Activated CD4-positive, alpha-beta T cell treated with anti-CD3 and anti-CD28 coated beads for 36 hours (primary cell): ENCODE measurements at regions not wholly inside any gene's neighbourhood (a gene's known extent, or its start where the extent isn't known, plus 50 kb on each side); places are given as distances from the start of the nearest gene placed in this dataset.

Experiments
- ATAC-seq: fragments of 200-7000 bp; cut with Tn5 transposase; one replicate; pipeline ENCODE4 v1.10.0; 2021; ENCODE audit warnings: mild to moderate bottlenecking, moderate library complexity
- CTCF ChIA-PET: fragments of 350-600 bp; sonication (Branson Sonifier 250); formaldehyde crosslinking; loops from one replicate; lab custom pipeline; 2021; ENCODE audit warnings: antibody characterized with exemption; lab: Charles Lee
- POLR2A ChIA-PET: fragments of 350-600 bp; sonication (Branson Sonifier 250); formaldehyde crosslinking; loops from one replicate; lab custom pipeline; 2021; ENCODE audit warnings: antibody characterized with exemption, inconsistent platforms; lab: Charles Lee
- DNase-seq: peaks from one replicate; pipeline ENCODE4 v3.0.0-alpha.2; 2020
- H3K27ac Mint-ChIP-seq: one replicate; pipeline ENCODE4 v1.8.0; 2021; ENCODE audit warnings: mixed read lengths
- H3K27me3 Mint-ChIP-seq: one replicate; pipeline ENCODE4 v1.8.0; 2021; ENCODE audit warnings: mixed read lengths
- H3K36me3 Mint-ChIP-seq: one replicate; pipeline ENCODE4 v1.8.0; 2021; ENCODE audit warnings: low read depth, mixed read lengths
- H3K4me1 Mint-ChIP-seq: one replicate; pipeline ENCODE4 v1.8.0; 2021; ENCODE audit warnings: mixed read lengths
- H3K4me3 Mint-ChIP-seq: one replicate; pipeline ENCODE4 v1.8.0; 2021; ENCODE audit warnings: mild to moderate bottlenecking, moderate library complexity, mixed read lengths
- H3K9me3 Mint-ChIP-seq: one replicate; pipeline ENCODE4 v1.8.0; 2021; ENCODE audit warnings: low read depth, mixed read lengths
- intact Hi-C, 2 experiments: fragments of 100-400 bp; cut with DNase I in 1 of 2; cut with micrococcal nuclease in 1 of 2; formaldehyde crosslinking; loops; one replicate each; pipeline versions ENCODE4 v1.14.2 to v1.15.1; 2022 to 2024; cut with DNase I, micrococcal nuclease

GRCh38 chr7:15972862-15973275, 286.4 kb upstream of the MEOX2 start:
- H3K27ac Mint-ChIP-seq, result no peak overlapping the region
- intact Hi-C loops, result no loop called here
- peaks cover 2% of the 10 kb centered on the region for H3K27me3 Mint-ChIP-seq
- ATAC-seq (no peak), DNase-seq (no peak)
- H3K4me1 Mint-ChIP-seq, result no peaks in the 10 kb centered on the region
- ChIA-PET CTCF (no interaction called here), POLR2A (no interaction called here)
- peaks cover 2% of the 10 kb centered on the region for H3K9me3 Mint-ChIP-seq
- no peak overlapping the region for H3K4me3 Mint-ChIP-seq
- H3K36me3 Mint-ChIP-seq, result no peaks in the 10 kb centered on the region

- no peak overlapping the region for H3K27ac Mint-ChIP-seq
- no peaks in the 10 kb centered on the region for H3K36me3 Mint-ChIP-seq
- ATAC-seq, result no peak
- CTCF ChIA-PET, result no interaction called here
- H3K27me3 Mint-ChIP-seq, result no peaks in the 10 kb centered on the region
- H3K9me3 Mint-ChIP-seq, result peaks cover 4% of the 10 kb centered on the region
- DNase-seq, result no peak
- intact Hi-C loops, result no loop called here
- H3K4me1 Mint-ChIP-seq, result no peaks in the 10 kb centered on the region
- no peak overlapping the region for H3K4me3 Mint-ChIP-seq
- POLR2A ChIA-PET, result no interaction called here
Observed at GRCh38 chr7:15967551-15967950, 281.1 kb upstream of the MEOX2 start.

- no peak overlapping the region for H3K27ac Mint-ChIP-seq
- no peaks in the 10 kb centered on the region for H3K27me3 Mint-ChIP-seq
- CTCF ChIA-PET, result no interaction called here
- H3K4me1 Mint-ChIP-seq, result no peaks in the 10 kb centered on the region
- POLR2A ChIA-PET, result no interaction called here
- no peak overlapping the region for H3K4me3 Mint-ChIP-seq
- peaks cover 4% of the 10 kb centered on the region for H3K9me3 Mint-ChIP-seq
- no peak for DNase-seq
- no peaks in the 10 kb centered on the region for H3K36me3 Mint-ChIP-seq
- no peak for ATAC-seq
- intact Hi-C loops, result no loop called here
Observed at GRCh38 chr7:15967121-15967520, 280.6 kb upstream of the MEOX2 start.

GRCh38 chr7:15963206-15963605, 276.7 kb upstream of the MEOX2 start:
- Mint-ChIP-seq H3K4me1 (no peaks in the 10 kb centered on the region), H3K27me3 (no peaks in the 10 kb centered on the region), H3K4me3 (no peak overlapping the region), H3K9me3 (peaks cover 4% of the 10 kb centered on the region), H3K36me3 (no peaks in the 10 kb centered on the region), H3K27ac (no peak overlapping the region)
- DNase-seq, result no peak
- ChIA-PET CTCF (no interaction called here), POLR2A (no interaction called here)
- intact Hi-C loops, result no loop called here
- ATAC-seq, result no peak

- ChIA-PET POLR2A (no interaction called here), CTCF (no interaction called here)
- intact Hi-C loops, result no loop called here
- Mint-ChIP-seq H3K27ac (no peak overlapping the region), H3K9me3 (no peaks in the 10 kb centered on the region), H3K4me3 (no peak overlapping the region), H3K4me1 (no peaks in the 10 kb centered on the region), H3K36me3 (no peaks in the 10 kb centered on the region), H3K27me3 (no peaks in the 10 kb centered on the region)
- no peak for ATAC-seq
- no peak for DNase-seq
Observed at GRCh38 chr7:15954671-15955354, 268.3 kb upstream of the MEOX2 start.

GRCh38 chr7:15950299-15950698, 263.8 kb upstream of the MEOX2 start:
- Mint-ChIP-seq H3K36me3 (no peaks in the 10 kb centered on the region), H3K4me3 (no peak overlapping the region), H3K27ac (no peak overlapping the region), H3K4me1 (no peaks in the 10 kb centered on the region), H3K27me3 (no peaks in the 10 kb centered on the region), H3K9me3 (no peaks in the 10 kb centered on the region)
- ChIA-PET POLR2A (no interaction called here), CTCF (interaction anchor here (0.7 kb wide), 1 partner anchor 138 kb away, joined by 3 read pairs; no protein-coding TSS in a partner anchor)
- ATAC-seq, result no peak
- no peak for DNase-seq
- intact Hi-C loops, result no loop called here

- no peak overlapping the region for H3K27ac Mint-ChIP-seq
- H3K4me3 Mint-ChIP-seq, result no peak overlapping the region
- CTCF ChIA-PET, result no interaction called here
- POLR2A ChIA-PET, result no interaction called here
- intact Hi-C loops, result no loop called here
- H3K27me3 Mint-ChIP-seq, result no peaks in the 10 kb centered on the region
- no peaks in the 10 kb centered on the region for H3K4me1 Mint-ChIP-seq
- DNase-seq (no peak), ATAC-seq (no peak)
- no peaks in the 10 kb centered on the region for H3K36me3 Mint-ChIP-seq
- no peaks in the 10 kb centered on the region for H3K9me3 Mint-ChIP-seq
Observed at GRCh38 chr7:15947754-15948153, 261.3 kb upstream of the MEOX2 start.

- CTCF ChIA-PET, result interaction anchor here (1.1 kb wide), 1 partner anchor 217 kb away, joined by 3 read pairs; no protein-coding TSS in a partner anchor
- DNase-seq (no peak), ATAC-seq (no peak)
- intact Hi-C loops, result no loop called here
- Mint-ChIP-seq H3K9me3 (peaks cover 3% of the 10 kb centered on the region), H3K27me3 (no peaks in the 10 kb centered on the region), H3K36me3 (no peaks in the 10 kb centered on the region), H3K27ac (no peak overlapping the region), H3K4me1 (no peaks in the 10 kb centered on the region), H3K4me3 (no peak overlapping the region)
- POLR2A ChIA-PET, result no interaction called here
Observed at GRCh38 chr7:15938115-15938514, 251.6 kb upstream of the MEOX2 start.

GRCh38 chr7:15937571-15937970, 251.1 kb upstream of the MEOX2 start:
- Mint-ChIP-seq H3K4me3 (no peak overlapping the region), H3K27me3 (no peaks in the 10 kb centered on the region), H3K36me3 (no peaks in the 10 kb centered on the region), H3K9me3 (peaks cover 3% of the 10 kb centered on the region), H3K27ac (no peak overlapping the region), H3K4me1 (no peaks in the 10 kb centered on the region)
- ChIA-PET POLR2A (no interaction called here), CTCF (interaction anchor here (1.1 kb wide), 1 partner anchor 216 kb away, joined by 3 read pairs; no protein-coding TSS in a partner anchor)
- intact Hi-C loops, result no loop called here
- DNase-seq (no peak), ATAC-seq (no peak)

GRCh38 chr7:15936991-15937390, 250.5 kb upstream of the MEOX2 start:
- intact Hi-C loops, result no loop called here
- H3K36me3 Mint-ChIP-seq, result no peaks in the 10 kb centered on the region
- H3K4me1 Mint-ChIP-seq, result no peaks in the 10 kb centered on the region
- ATAC-seq, result no peak
- H3K4me3 Mint-ChIP-seq, result no peak overlapping the region
- CTCF ChIA-PET, result no interaction called here
- POLR2A ChIA-PET, result no interaction called here
- no peak for DNase-seq
- H3K27me3 Mint-ChIP-seq, result no peaks in the 10 kb centered on the region
- peaks cover 3% of the 10 kb centered on the region for H3K9me3 Mint-ChIP-seq
- H3K27ac Mint-ChIP-seq, result no peak overlapping the region

GRCh38 chr7:15932318-15932717, 245.8 kb upstream of the MEOX2 start:
- Mint-ChIP-seq H3K4me1 (no peaks in the 10 kb centered on the region), H3K4me3 (no peak overlapping the region), H3K27ac (no peak overlapping the region), H3K9me3 (peaks cover 6% of the 10 kb centered on the region), H3K36me3 (no peaks in the 10 kb centered on the region), H3K27me3 (no peaks in the 10 kb centered on the region)
- ChIA-PET CTCF (no interaction called here), POLR2A (no interaction called here)
- no peak for DNase-seq
- intact Hi-C loops, result no loop called here
- no peak for ATAC-seq

GRCh38 chr7:15929411-15929810, 242.9 kb upstream of the MEOX2 start:
- CTCF ChIA-PET, result no interaction called here

More at GRCh38 chr7:15929411-15929810, 242.9 kb upstream of the MEOX2 start:
- H3K4me1 Mint-ChIP-seq, result no peaks in the 10 kb centered on the region
- ATAC-seq (no peak), DNase-seq (no peak)
- no peaks in the 10 kb centered on the region for H3K36me3 Mint-ChIP-seq
- H3K9me3 Mint-ChIP-seq, result peaks cover 6% of the 10 kb centered on the region
- H3K27ac Mint-ChIP-seq, result no peak overlapping the region
- no peaks in the 10 kb centered on the region for H3K27me3 Mint-ChIP-seq
- intact Hi-C loops, result no loop called here
- POLR2A ChIA-PET, result no interaction called here
- H3K4me3 Mint-ChIP-seq, result no peak overlapping the region
